SK-N-MC (cell line): ENCODE measurements at regions not wholly inside any gene's neighbourhood (a gene's known extent, or its start where the extent isn't known, plus 50 kb on each side); places are given as distances from the start of the nearest gene placed in this dataset.

Experiments
- DNase-seq: peaks from one replicate; pipeline ENCODE4 v3.0.0-alpha.2; 2011; ENCODE audit warnings: low read depth, low spot score
- H3K27ac ChIP-seq: fragments of 200-600 bp; sonication (generic); 2 replicates; pipeline ENCODE4 v1.5.1; 2016; ENCODE audit warnings: mixed run types
- H3K36me3 ChIP-seq: fragments of 200-600 bp; sonication (generic); 2 replicates; pipeline ENCODE4 v1.6.1; 2017; ENCODE audit warnings: antibody characterized with exemption, low read length, mixed read lengths; ENCODE audit not compliant: insufficient read depth
- H3K4me3 ChIP-seq: fragments of 200-600 bp; sonication (generic); 2 replicates; pipeline ENCODE4 v1.5.1; 2016
- H3K9ac ChIP-seq: fragments of 200-600 bp; sonication (generic); 2 replicates; pipeline ENCODE4 v1.8.0; 2017; ENCODE audit warnings: mixed run types, mixed read lengths; ENCODE audit not compliant: insufficient read length
- H3K9me3 ChIP-seq: fragments of 200-600 bp; sonication (generic); 2 replicates; pipeline ENCODE4 v1.6.1; 2017; ENCODE audit warnings: low read depth, mild to moderate bottlenecking, antibody characterized with exemption, low read length, moderate library complexity, mixed read lengths
- EZH2 ChIP-seq: fragments of 200-600 bp; sonication (generic); IDR thresholded peaks from one replicate; pipeline ENCODE4 v1.6.1; 2017; ENCODE audit warnings: antibody characterized with exemption
- FOXP2 ChIP-seq: optimal IDR thresholded peaks from 2 replicates; pipeline ENCODE3; 2011; ENCODE audit warnings: mild to moderate bottlenecking, moderate library complexity; ENCODE audit not compliant: insufficient read depth; ENCODE audit errors: extremely low read length, control extremely low read depth
- POLR2AphosphoS5 ChIP-seq: IDR thresholded peaks from 2 replicates; pipeline ENCODE4 v1.6.1; 2012; ENCODE audit warnings: mild to moderate bottlenecking, low read depth, low read length, borderline replicate concordance

DNA sequence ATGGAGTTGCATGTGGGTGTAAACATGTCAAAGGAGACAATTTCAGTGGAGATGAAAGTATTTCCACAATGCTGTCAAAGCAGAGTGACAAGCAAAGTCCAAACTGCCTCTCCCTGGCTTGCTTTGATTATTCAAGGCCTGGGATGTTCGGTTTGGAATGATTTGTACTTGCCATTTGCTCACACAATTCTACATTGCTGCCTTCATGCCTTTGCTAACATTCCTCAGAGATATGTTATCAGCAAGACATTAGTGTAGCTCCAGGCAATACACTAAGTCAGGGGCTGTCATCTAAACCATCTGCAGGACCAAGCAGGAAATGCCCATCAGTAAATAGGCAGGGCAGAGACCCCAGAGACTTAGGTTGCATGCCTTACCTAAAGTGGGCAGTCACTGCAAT is 79.6 kb upstream of the C1QTNF7 start:
- no peak overlapping the region for H3K4me3 ChIP-seq
- H3K36me3 ChIP-seq = no peaks in the 10 kb centered on the region
- TF ChIP-seq FOXP2 (no peak), POLR2AphosphoS5 (no peak), EZH2 (no peak)
- H3K9me3 ChIP-seq = no peaks in the 10 kb centered on the region
- no peak for DNase-seq
- H3K9ac ChIP-seq = no peak overlapping the region
- H3K27ac ChIP-seq = no peak overlapping the region

DNA sequence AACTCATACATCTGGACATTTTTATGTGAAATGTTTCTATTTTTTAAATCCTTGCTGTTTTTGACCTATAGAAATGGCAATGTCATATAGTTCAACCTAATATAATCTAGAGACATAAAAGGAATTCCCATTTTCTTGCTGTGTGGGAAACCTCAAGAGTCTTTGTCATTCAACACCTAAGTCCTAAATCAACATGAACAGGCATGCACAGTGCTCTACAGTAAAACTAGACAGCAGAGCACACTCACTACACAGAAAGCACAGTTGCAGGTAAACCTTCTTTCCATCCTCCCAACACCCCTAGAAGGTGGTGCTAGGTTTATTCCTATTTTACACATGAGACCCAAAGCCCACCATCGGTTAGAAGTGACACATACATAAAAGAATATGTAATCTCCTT is 79.1 kb upstream of the C1QTNF7 start:
- Histone ChIP-seq H3K9ac (no peak overlapping the region), H3K36me3 (no peaks in the 10 kb centered on the region), H3K4me3 (no peak overlapping the region), H3K9me3 (no peaks in the 10 kb centered on the region), H3K27ac (no peak overlapping the region)
- DNase-seq = no peak
- TF ChIP-seq POLR2AphosphoS5 (no peak), FOXP2 (no peak), EZH2 (no peak)

DNA sequence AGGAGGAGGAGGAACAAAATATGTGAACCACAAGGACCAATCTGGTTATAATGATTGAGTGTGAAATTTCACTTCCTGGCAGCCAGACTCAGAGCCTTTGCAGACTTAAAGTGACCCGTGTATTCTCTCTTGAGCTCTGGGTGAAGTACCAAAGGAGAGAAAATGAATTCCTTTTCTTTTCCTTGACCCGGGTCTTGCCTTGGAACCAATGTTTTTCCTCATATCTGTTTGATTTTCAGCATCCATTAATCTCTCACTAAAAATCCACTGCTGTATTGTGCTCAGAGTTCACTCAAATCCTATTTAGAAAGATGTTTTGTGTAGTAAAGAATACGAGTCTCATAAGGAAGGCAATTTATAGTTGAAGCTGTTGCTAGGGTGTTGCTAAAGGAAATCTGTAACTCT is 78.3 kb upstream of the C1QTNF7 start:
- H3K4me3 ChIP-seq = peak overlapping the region; percentile 53
- H3K9me3 ChIP-seq = no peaks in the 10 kb centered on the region
- no peaks in the 10 kb centered on the region for H3K36me3 ChIP-seq
- H3K9ac ChIP-seq = no peak overlapping the region
- no peak for TF ChIP-seq EZH2
- no peak for TF ChIP-seq FOXP2
- no peak for TF ChIP-seq POLR2AphosphoS5
- no peak overlapping the region for H3K27ac ChIP-seq
- DNase-seq = no peak

DNA sequence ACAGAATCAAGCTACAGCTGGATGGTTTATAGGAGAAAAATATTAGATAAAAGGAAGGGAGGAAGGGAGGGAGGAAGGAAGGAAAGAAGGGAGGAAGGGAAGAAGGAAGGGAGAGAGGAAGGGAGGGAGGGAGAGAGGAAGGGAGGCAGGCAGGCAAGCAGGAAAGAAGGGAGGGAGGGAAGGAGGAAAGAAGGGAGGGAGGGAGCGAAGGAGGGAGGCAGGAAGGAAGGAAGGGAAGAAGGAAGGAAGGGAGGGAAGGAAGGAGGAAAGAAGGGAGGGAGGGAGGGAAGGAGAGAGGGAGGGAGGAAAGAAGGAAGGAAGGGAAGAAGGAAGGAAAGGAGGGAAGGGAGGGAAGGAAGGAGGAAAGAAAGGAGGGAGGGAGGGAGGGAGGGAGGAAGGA is 77.9 kb upstream of the C1QTNF7 start:
- DNase-seq = no peak
- Histone ChIP-seq H3K27ac (no peak overlapping the region), H3K9ac (no peak overlapping the region), H3K9me3 (no peaks in the 10 kb centered on the region), H3K4me3 (no peak overlapping the region; the same call in 1 of the 2 replicates), H3K36me3 (no peaks in the 10 kb centered on the region)
- TF ChIP-seq EZH2 (no peak), FOXP2 (no peak), POLR2AphosphoS5 (no peak)

DNA sequence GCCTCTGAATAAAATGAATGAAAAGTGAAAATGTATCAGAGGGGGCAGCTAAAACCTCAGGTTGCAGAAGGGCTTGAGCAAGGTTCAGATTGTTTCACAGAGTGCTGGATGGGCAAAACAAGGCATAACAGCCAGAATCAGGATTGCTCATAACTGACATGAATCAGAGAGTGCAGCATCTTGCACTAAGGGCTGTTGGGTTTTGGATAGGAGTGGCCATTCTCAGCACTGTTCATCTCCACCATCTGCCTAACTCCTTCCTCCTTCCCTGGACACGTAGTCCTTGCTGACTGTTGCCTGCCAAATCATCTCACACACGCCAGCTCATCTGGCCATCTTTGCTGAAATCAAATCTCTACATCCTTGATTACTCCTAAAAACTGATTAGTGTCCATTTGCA is 75.3 kb upstream of the C1QTNF7 start:
- H3K9me3 ChIP-seq = no peaks in the 10 kb centered on the region
- H3K9ac ChIP-seq = no peak overlapping the region
- DNase-seq = no peak
- H3K27ac ChIP-seq = no peak overlapping the region
- TF ChIP-seq POLR2AphosphoS5 (no peak), EZH2 (no peak), FOXP2 (no peak)
- no peak overlapping the region for H3K4me3 ChIP-seq
- no peaks in the 10 kb centered on the region for H3K36me3 ChIP-seq

DNA sequence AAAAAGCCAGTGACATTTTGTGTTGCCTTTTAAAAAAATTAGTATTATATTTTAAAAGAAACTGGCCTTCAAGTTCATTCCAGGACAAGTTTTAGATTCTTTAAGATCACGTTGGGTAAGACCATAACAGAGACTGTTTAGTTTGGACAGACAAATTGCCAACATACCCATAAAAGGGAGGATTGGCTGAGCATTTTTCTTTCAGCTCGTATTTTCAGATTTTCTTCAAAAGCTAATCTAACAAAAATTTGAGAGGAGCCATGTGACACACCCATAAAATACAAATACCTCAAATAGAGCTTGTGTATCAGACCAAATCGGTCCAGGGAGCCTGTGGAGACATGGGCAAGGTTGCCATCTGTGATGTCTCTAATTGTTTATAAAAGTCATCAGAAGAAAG is 74.6 kb upstream of the C1QTNF7 start:
- H3K4me3 ChIP-seq = no peak overlapping the region
- no peak overlapping the region for H3K9ac ChIP-seq
- H3K36me3 ChIP-seq = no peaks in the 10 kb centered on the region
- H3K9me3 ChIP-seq = no peaks in the 10 kb centered on the region
- no peak for DNase-seq
- no peak overlapping the region for H3K27ac ChIP-seq
- no peak for TF ChIP-seq EZH2
- TF ChIP-seq FOXP2 = no peak
- no peak for TF ChIP-seq POLR2AphosphoS5

DNA sequence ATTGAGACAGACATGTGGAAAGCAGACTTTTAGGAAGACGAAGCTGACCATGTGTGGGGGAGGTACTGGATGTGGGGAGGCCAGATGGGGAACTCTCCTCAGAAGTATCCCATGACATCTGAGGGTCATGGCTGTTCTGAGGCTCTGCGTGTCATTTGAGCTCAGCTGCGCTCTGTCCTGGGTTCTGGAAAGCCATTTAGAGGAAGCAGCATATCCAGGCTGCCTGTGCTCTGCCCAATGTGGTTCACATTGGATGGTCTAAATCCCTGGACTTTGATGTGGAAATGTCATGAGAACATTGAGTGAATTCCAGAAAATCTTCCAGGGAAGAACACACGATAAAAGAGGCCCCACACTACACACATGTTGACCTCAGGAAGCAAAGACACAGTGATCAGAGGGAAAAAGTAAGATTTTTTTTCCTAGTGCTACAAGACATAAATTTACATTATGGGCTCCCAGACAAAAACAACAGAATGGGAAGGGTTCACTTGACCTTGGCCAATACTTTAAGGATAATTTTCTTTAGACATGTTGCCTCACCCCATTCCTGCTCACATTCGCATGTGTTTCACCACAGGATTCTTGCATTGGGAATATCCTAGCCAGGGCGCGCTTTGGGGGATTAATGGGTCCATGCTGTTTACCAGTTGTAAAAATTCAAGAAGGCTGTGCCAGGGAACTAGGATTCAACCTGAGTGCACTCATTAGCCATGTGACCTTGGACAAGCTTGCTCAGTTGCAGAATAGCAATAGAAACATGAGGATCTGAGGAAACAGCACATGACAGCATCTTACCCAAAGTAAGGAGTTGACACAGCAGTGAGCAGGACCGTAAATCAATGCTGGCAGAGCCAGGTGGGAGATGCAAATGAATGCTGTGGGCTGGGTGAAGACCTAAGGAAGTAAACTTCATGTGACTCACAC is 73.2 kb upstream of the C1QTNF7 start:
- H3K27ac ChIP-seq = no peak overlapping the region
- H3K9ac ChIP-seq = no peak overlapping the region
- TF ChIP-seq POLR2AphosphoS5 = no peak
- no peak for TF ChIP-seq FOXP2
- TF ChIP-seq EZH2 = no peak
- H3K4me3 ChIP-seq = no peak overlapping the region
- no peak for DNase-seq
- no peaks in the 10 kb centered on the region for H3K9me3 ChIP-seq
- H3K36me3 ChIP-seq = no peaks in the 10 kb centered on the region

DNA sequence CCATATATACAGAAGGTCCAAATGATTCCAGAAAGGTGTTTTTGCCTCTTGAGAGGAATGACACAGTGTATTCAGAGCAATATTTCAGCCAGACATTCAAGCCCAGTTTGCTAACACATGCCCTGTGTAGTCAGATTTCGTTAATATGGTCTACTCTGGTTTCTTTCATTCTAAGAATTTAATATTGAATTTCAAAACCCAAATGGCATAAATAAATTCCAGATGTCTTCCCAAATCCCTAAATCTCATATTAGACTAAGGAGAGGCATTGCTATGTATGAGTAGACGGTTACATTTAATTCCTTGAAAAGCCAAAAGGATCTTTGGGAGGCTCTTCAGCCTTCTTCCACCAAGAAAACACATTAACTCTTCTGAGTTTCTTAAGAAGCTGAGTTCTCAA is 66.3 kb upstream of the C1QTNF7 start:
- Histone ChIP-seq H3K4me3 (no peak overlapping the region), H3K9ac (no peak overlapping the region), H3K36me3 (no peaks in the 10 kb centered on the region), H3K27ac (no peak overlapping the region), H3K9me3 (no peaks in the 10 kb centered on the region)
- DNase-seq = no peak
- TF ChIP-seq FOXP2 = no peak
- no peak for TF ChIP-seq POLR2AphosphoS5
- TF ChIP-seq EZH2 = no peak
